ENCODE measurements at regions not wholly inside any gene's neighbourhood (a gene's known extent, or its start where the extent isn't known, plus 50 kb on each side); places are given as distances from the start of the nearest gene placed in this dataset.

DNA sequence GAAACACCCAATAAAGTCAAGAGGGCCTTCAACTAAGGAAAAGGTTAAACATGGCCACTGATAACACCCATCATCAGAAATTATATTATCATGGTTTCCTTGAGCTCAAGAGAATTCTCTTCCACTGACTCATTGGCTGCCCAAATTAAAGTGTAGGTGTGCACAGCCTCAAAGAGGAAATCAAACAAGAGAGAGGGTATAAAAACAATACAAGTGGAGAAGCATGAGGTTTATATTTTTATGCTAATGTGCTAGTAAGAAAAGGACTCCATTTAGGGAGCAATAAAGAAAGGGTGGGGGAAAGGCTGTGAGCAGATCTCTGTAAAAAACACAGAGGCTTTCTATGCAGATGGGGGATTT is 168.8 kb upstream of the VRK2 start:
- DNase-seq (ENCODE audit: low spot score), result no peak
- TF ChIP-seq, protein P1, sequence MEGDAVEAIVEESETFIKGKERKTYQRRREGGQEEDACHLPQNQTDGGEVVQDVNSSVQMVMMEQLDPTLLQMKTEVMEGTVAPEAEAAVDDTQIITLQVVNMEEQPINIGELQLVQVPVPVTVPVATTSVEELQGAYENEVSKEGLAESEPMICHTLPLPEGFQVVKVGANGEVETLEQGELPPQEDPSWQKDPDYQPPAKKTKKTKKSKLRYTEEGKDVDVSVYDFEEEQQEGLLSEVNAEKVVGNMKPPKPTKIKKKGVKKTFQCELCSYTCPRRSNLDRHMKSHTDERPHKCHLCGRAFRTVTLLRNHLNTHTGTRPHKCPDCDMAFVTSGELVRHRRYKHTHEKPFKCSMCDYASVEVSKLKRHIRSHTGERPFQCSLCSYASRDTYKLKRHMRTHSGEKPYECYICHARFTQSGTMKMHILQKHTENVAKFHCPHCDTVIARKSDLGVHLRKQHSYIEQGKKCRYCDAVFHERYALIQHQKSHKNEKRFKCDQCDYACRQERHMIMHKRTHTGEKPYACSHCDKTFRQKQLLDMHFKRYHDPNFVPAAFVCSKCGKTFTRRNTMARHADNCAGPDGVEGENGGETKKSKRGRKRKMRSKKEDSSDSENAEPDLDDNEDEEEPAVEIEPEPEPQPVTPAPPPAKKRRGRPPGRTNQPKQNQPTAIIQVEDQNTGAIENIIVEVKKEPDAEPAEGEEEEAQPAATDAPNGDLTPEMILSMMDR (IDR thresholded peaks at IDR 0.05; ENCODE audit: borderline replicate concordance, control extremely low read depth, extremely low read depth, insufficient read depth, missing control alignments), result no peak
- in situ Hi-C loops (cut with MboI; ENCODE audit: low sequenced_read_pairs, unreplicated experiment), result no loop called here

- in situ Hi-C loops (cut with MboI; ENCODE audit: low sequenced_read_pairs, unreplicated experiment), result no loop called here
- no peak for DNase-seq (ENCODE audit: low spot score)
- TF ChIP-seq, protein P1 (IDR thresholded peaks at IDR 0.05; ENCODE audit: borderline replicate concordance, control extremely low read depth, extremely low read depth, insufficient read depth, missing control alignments), result no peak
Observed at GRCh38 chr2:57878171-57878865, 168.3 kb upstream of the VRK2 start.

DNA sequence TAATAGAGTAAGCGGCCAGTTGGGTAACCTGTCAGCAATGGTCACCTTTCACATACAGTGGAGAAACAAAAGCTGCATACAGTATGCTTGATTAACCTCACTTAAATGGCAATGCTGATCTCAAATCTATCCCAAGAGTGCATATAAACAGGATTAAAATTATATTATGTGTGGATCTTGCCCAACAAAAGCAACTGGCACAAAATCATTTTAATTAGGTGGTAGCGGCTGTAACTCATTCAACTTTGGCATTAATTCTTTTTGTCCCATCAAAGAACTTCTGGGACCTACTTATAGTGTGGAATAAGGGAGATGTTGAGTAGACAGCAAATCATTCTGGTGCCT is 167.8 kb upstream of the VRK2 start:
- TF ChIP-seq, protein P1 (IDR thresholded peaks at IDR 0.05; ENCODE audit: borderline replicate concordance, control extremely low read depth, extremely low read depth, insufficient read depth, missing control alignments), result no peak
- no peak for DNase-seq (ENCODE audit: low spot score)
- in situ Hi-C loops (cut with MboI; ENCODE audit: low sequenced_read_pairs, unreplicated experiment), result no loop called here

- TF ChIP-seq, protein P1 (IDR thresholded peaks at IDR 0.05; ENCODE audit: borderline replicate concordance, control extremely low read depth, extremely low read depth, insufficient read depth, missing control alignments), result no peak
- in situ Hi-C loops (cut with MboI; ENCODE audit: low sequenced_read_pairs, unreplicated experiment), result no loop called here
- no peak for DNase-seq (ENCODE audit: low spot score)
Observed at GRCh38 chr2:57880446-57880845, 166.2 kb upstream of the VRK2 start.

DNA sequence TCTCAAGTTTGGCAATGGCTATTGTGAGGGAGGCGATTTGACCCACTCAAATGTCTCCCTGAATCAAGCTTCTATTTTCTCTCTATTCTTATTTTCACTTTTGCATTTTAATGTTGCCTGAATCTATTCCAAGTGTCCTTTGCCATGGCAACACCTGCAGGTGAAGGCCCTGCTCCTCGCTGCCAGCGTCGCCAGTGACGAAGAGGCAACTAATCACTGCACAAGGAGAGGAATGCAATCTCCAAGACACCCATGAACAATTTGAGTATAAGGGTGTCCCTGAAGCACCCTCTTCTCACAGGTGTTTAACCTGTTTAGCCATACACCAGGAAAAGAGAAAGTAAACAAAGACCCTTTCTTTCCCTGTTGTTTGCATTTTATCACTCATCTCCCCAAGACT is 165.6 kb upstream of the VRK2 start:
- DNase-seq (ENCODE audit: low spot score), result no peak
- in situ Hi-C loops (cut with MboI; ENCODE audit: low sequenced_read_pairs, unreplicated experiment), result no loop called here
- TF ChIP-seq, protein P1 (IDR thresholded peaks at IDR 0.05; ENCODE audit: borderline replicate concordance, control extremely low read depth, extremely low read depth, insufficient read depth, missing control alignments), result no peak

DNA sequence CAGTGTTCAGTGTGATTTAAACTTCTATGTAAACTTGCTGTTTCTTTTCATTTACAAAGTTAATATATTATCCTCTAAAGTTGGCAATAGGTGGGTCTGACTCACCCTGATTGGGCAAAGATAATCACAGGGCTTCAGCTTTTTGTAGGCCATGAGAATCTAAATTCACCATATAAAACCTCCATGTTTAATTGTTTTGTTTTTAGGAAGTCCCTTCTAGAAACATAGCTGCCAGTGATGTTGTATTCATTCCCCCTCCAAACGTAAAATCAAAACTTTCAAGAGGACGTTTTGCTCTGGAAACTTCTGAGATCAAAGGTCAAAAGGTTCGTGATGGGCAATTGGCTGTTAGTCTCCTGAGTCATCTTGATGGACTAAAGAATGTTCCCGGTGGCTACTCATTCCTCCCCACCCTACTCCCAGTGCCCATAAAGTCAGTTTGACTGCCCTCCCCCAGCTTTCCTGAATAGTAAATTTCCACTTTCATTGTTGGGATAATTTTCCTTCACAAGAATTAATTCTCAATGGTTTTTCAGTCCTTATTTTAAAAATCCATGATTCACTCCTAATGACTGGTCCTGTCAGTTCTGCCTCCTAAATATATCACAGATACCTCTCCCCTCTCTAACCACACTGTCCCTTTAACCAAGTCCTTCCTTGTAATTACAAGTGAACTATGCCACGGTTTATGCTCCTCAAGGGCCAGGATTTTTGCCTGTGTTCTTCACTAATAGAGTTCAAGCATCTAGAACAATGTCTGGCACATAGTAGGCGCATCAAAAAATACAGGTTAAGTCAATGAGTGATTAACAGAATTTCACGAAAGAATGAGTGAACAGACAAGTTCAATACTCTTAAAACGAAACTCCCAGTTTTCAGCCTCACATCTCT is 164.4 kb upstream of the VRK2 start:
- DNase-seq (ENCODE audit: low spot score), result no peak
- TF ChIP-seq, protein P1 (IDR thresholded peaks at IDR 0.05; ENCODE audit: borderline replicate concordance, control extremely low read depth, extremely low read depth, insufficient read depth, missing control alignments), result no peak
- in situ Hi-C loops (cut with MboI; ENCODE audit: low sequenced_read_pairs, unreplicated experiment), result no loop called here

Data from GM13976 (cell line).